ENCODE measurements at regions not wholly inside any gene's neighbourhood (a gene's known extent, or its start where the extent isn't known, plus 50 kb on each side); places are given as distances from the start of the nearest gene placed in this dataset.
"Not testable (repeated sequence)": the region's sequence is repeated elsewhere in the genome, so short reads cannot be mapped to it uniquely, and the experiment has no call there.

DNA sequence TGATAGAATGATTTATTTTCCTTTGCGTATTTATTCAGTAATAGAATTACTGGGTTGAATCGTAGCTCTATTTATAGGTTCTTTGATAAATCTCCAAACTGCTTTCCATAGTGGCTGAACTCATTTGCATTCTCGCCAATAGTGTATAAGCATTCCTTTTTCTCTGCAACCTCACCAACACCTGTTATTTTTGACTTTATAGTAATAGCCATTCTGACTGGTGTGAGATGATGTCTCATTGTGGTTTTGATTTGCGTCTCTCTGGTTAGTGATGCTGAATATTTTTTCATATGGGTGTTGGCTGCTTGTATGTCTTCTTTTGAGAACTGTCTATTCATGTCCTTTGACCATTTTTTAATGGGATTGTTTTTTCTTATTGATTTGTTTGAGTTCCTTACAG is 160.7 kb downstream of the MID1IP1 start (continued):
- no peak for TF ChIP-seq NCOA4 (IDR thresholded peaks at IDR 0.05; ENCODE audit: partially characterized antibody)
- TF ChIP-seq, protein P1, sequence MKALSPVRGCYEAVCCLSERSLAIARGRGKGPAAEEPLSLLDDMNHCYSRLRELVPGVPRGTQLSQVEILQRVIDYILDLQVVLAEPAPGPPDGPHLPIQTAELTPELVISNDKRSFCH (CRISPR knock-in tag; IDR thresholded peaks at IDR 0.05): no peak
- TF ChIP-seq, protein P1 (tag; IDR thresholded peaks at IDR 0.05): no peak

- BruUV-seq (replicated peaks); H3K27ac ChIP-seq (ENCODE audit: extremely low read depth, low read depth, low read length); H3K79me2 ChIP-seq (ENCODE audit: control insufficient read depth, insufficient read depth, low read length); H4K20me1 ChIP-seq (replicated peaks; ENCODE audit: control insufficient read depth, insufficient read depth, low read length); H3K9me1 ChIP-seq (ENCODE audit: control insufficient read depth, insufficient read depth, low read length); H2AFZ ChIP-seq (ENCODE audit: low read depth, low read length); H3K4me3 ChIP-seq; in situ Hi-C loops (cut with MboI); intact Hi-C loops (cut with micrococcal nuclease); CTCF ChIA-PET (ENCODE audit: low intra/inter-chr PET ratio); H3K4me1 ChIP-seq (replicated peaks in 1 of 2; ENCODE audit: control insufficient read depth in 2 of 2, insufficient read depth in 2 of 2, low read length in 2 of 2); H3K9ac ChIP-seq (ENCODE audit: insufficient read depth in 1 of 2, low read depth in 2 of 2, low read length in 2 of 2); FAIRE-seq; POLR2A ChIA-PET; H3K36me3 ChIP-seq (ENCODE audit: control insufficient read depth, insufficient read depth, low read length); H3K4me2 ChIP-seq (ENCODE audit: insufficient read depth, low read length); ATAC-seq; H3K9me3 ChIP-seq (replicated peaks; ENCODE audit: control insufficient read depth, insufficient read depth, low read depth, low read length); H3K27me3 ChIP-seq (ENCODE audit: control insufficient read depth in 2 of 2, insufficient read depth in 2 of 2, low read length in 2 of 2); DNase-seq (ENCODE audit: extremely low read depth in 1 of 4, low spot score in 3 of 4): not testable (repeated sequence)
- WGBS (ENCODE audit: insufficient coverage, low coverage, missing lambda C conversion rate): 0% methylated on average over 2 of the region's 3 CpGs
- TF ChIP-seq CBX5 (IDR thresholded peaks at IDR 0.05; ENCODE audit: borderline replicate concordance, low read depth): peak; percentile 67; the same call in 1 of the 2 replicates
These were observed 162.0 kb downstream of the MID1IP1 start for GRCh38 chrX:38963244-38963643.

GRCh38 chrX:38965888-38966287 is 164.6 kb downstream of the MID1IP1 start:
- POLR2A ChIA-PET: interaction anchor here (0.7 kb wide), 1 partner anchor 9 kb away, joined by 3 read pairs; no protein-coding TSS in a partner anchor
- 16% methylated on average over 5 of the region's 6 CpGs for WGBS (ENCODE audit: insufficient coverage, low coverage, missing lambda C conversion rate)
- no peak for TF ChIP-seq ZNF57 (CRISPR knock-in tag; IDR thresholded peaks at IDR 0.05)
- TF ChIP-seq, protein P2, sequence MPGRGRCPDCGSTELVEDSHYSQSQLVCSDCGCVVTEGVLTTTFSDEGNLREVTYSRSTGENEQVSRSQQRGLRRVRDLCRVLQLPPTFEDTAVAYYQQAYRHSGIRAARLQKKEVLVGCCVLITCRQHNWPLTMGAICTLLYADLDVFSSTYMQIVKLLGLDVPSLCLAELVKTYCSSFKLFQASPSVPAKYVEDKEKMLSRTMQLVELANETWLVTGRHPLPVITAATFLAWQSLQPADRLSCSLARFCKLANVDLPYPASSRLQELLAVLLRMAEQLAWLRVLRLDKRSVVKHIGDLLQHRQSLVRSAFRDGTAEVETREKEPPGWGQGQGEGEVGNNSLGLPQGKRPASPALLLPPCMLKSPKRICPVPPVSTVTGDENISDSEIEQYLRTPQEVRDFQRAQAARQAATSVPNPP (IDR thresholded peaks at IDR 0.05; ENCODE audit: borderline replicate concordance, insufficient read depth, insufficient read length): no peak
- TF ChIP-seq ZNF76 (CRISPR knock-in tag; IDR thresholded peaks at IDR 0.05; ENCODE audit: borderline replicate concordance): no peak
- no peak for TF ChIP-seq ZNF274 (IDR thresholded peaks at IDR 0.05; ENCODE audit: borderline replicate concordance, low read depth, low read length)
- no peak for TF ChIP-seq TRIM28 (IDR thresholded peaks at IDR 0.05)
- TF ChIP-seq CGGBP1 (CRISPR knock-in tag; IDR thresholded peaks at IDR 0.05): no peak
- TF ChIP-seq ZNF551 (CRISPR knock-in tag; IDR thresholded peaks at IDR 0.05): no peak
- TF ChIP-seq IRF1 (CRISPR knock-in tag; IDR thresholded peaks at IDR 0.05; ENCODE audit: borderline replicate concordance): no peak
- no peak for TF ChIP-seq POLR2AphosphoS5 (IDR thresholded peaks at IDR 0.05; ENCODE audit: control insufficient read depth, insufficient read depth, low read depth, low read length)
- TF ChIP-seq ZNF324 (CRISPR knock-in tag; IDR thresholded peaks at IDR 0.05): no peak

More at GRCh38 chrX:38965888-38966287, 164.6 kb downstream of the MID1IP1 start:
- H3K9me3 ChIP-seq (replicated peaks; ENCODE audit: control insufficient read depth, insufficient read depth, low read depth, low read length): no peaks in the 10 kb centered on the region
- H3K4me2 ChIP-seq (ENCODE audit: insufficient read depth, low read length): no peak overlapping the region
- no peak overlapping the region for H2AFZ ChIP-seq (ENCODE audit: low read depth, low read length)
- FAIRE-seq: no peak
- no peaks in the 10 kb centered on the region for H3K79me2 ChIP-seq (ENCODE audit: control insufficient read depth, insufficient read depth, low read length)
- no peak for DNase-seq (ENCODE audit: extremely low read depth in 1 of 4, low spot score in 3 of 4)
- H3K9me1 ChIP-seq (ENCODE audit: control insufficient read depth, insufficient read depth, low read length): no peaks in the 10 kb centered on the region
- ATAC-seq: no peak
- H3K4me1 ChIP-seq (replicated peaks in 1 of 2; ENCODE audit: control insufficient read depth in 2 of 2, insufficient read depth in 2 of 2, low read length in 2 of 2): no peaks in the 10 kb centered on the region
- no peak overlapping the region for H3K4me3 ChIP-seq
- no peaks in the 10 kb centered on the region for H3K27me3 ChIP-seq (ENCODE audit: control insufficient read depth in 2 of 2, insufficient read depth in 2 of 2, low read length in 2 of 2)
- BruUV-seq (replicated peaks): no TSS peak
- H3K36me3 ChIP-seq (ENCODE audit: control insufficient read depth, insufficient read depth, low read length): no peaks in the 10 kb centered on the region
- H3K9ac ChIP-seq (ENCODE audit: insufficient read depth in 1 of 2, low read depth in 2 of 2, low read length in 2 of 2): no peak overlapping the region
- no peaks in the 10 kb centered on the region for H4K20me1 ChIP-seq (replicated peaks; ENCODE audit: control insufficient read depth, insufficient read depth, low read length)
- in situ Hi-C loops (cut with MboI): no loop called here
- no peak overlapping the region for H3K27ac ChIP-seq (ENCODE audit: extremely low read depth, low read depth, low read length)
- intact Hi-C loops (cut with micrococcal nuclease): no loop called here
- CTCF ChIA-PET (ENCODE audit: low intra/inter-chr PET ratio): no interaction called here
